NCI-H1105 treated with DMSO at 0.1 percent for 48 hours (cell line): ENCODE measurements at regions not wholly inside any gene's neighbourhood (a gene's known extent, or its start where the extent isn't known, plus 50 kb on each side); places are given as distances from the start of the nearest gene placed in this dataset.

Source experiments
- DNase-seq: peaks from one replicate; lab custom pipeline; 2025; lab: John Stamatoyannopoulos, UW

DNA sequence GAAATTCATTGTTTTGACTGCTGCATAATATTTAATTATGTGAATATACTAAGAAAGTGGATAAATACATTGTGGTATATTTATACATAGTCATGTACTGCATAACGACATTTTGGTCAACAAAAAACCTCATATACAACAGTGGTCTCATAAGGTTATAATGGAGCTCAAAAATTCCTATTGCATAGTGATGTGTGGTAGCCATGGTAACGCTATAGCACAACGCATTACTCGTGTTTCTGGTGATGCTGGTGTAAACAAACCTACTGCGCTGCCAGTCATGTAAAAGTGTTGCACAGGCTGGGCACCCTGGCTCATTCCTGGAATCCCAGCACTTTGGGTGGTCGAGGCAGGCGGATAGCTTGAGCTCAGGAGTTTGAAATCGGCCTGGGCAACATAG, 52.6 kb upstream of the NHLH2 start:
- no peak for DNase-seq

DNA sequence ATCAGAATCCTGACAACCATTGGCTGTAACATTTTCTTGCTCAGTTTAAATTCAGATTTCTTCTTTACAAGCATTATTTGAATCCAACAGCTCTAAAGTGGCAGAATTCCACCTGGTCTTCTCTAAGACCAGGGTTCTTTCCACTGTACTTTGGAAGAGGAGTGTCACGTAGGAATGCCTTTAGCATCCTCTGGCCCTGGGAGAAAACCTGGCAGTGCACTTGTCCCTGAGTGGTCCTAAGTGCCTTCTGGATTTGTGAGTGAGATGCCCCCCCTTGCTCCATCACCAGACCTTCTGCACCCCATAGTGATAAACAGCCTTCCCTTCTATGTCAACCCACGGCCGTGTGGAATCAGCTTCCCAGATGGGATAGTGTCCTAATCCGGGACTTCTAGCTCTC, 57.1 kb upstream of the NHLH2 start:
- DNase-seq, result no peak

DNA sequence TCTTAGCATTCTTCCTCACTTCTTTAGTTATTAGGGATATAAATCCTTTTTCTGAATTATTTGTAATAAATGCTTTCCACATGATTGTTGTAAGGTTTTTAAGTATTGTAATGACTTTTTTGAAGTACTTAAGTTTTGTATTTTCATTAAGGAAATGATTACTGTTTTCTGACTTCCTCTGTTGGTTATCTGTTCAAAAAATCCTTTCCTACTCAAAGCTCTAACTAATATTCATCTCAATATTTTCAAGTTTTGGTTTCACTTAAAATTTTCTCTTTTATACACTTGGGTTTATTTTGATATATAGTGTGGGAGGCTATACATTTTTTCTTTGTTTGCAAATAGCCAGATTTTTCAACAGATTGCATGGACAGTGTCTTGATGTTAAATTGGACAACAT, 59.9 kb upstream of the NHLH2 start:
- no peak for DNase-seq

DNA sequence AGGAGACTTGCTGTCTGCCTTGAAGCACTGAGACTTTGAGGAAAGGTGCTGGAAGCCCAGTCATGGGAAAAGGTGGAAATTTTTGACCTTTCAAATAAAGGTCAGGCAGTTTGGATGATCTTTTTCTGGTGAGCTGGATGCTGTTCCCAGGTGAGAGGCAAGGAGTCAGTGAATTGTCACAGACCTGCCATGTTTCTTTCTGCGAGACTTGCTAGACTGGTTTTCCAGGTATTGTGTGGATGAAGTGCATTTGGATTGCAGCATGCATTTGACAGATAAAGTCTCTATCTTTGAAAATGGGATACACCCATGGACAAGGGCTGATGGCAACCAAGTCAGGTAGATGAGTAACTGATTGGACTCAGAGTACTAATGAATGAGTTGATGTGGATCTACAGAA, 65.7 kb upstream of the NHLH2 start:
- no peak for DNase-seq

DNA sequence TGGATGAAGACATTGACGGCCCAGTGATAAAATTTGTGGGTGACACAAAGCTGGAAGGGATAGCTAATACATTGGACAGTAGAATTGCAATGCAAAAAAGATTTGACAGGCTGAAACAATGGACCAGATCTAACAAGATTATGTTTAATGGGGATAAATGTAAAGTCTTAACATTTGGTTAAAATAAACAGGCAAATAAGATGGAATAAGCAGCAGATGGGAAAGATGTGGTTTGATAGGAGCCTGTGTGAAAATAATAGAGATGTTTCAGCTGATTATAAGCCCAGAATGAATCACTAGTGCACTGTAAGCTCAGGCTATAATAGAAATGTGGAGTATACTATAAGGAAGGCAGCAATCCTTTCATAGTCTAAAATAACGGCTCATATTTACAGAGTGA, 66.2 kb upstream of the NHLH2 start:
- no peak for DNase-seq

DNA sequence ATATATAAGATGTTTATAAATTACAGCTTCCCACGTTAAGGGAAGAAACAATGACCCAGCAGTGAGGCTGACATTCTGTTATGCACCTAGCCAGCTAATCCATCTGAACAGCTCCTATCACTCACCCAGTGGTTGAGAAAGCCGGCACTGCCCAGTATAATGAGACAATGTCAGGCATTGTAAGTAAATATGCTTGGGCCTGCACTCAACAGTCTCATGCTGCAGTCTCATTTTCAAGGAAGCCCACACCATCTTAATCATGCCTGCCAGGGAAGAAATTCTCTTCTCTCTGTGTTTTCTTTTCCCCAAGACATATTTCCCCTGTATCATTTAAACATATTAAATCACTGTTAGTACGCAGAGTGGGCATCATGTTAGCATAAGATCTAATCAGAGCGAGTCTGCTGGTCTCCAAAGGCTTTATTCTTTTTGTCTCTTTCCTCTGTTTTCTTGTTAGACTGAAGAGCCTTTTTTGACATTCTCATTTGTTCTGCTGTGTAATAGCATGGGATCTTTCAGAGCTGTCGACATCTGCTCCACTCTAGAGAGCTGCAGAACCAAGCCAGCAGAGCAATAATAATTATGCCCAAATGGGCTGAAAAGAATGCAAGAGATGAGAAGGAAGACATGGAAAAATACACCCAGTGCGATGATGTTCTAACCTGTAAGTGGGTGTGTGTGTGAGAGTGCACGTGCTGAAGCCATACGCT, 67.6 kb upstream of the SLC22A15 start:
- DNase-seq, result no peak

DNA sequence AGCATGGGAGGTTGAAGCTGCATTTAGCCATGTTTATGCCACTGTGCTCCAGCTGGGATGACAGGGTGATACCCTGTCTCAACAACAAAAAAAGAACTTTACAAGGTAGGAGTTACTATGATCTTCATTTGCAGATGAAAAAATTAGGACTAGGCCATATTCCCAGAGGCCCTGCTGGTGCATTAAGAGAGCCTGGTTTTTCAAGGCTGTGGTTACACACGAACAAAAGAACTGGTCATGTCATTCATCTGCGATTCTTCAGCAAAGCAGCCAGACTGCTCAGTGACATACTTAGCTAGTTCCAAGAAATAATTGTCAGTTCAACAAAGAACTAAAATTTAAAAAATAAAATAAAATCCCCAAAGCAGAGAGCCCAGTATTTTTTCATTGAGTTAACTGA, 66.1 kb upstream of the SLC22A15 start:
- DNase-seq, result no peak

DNA sequence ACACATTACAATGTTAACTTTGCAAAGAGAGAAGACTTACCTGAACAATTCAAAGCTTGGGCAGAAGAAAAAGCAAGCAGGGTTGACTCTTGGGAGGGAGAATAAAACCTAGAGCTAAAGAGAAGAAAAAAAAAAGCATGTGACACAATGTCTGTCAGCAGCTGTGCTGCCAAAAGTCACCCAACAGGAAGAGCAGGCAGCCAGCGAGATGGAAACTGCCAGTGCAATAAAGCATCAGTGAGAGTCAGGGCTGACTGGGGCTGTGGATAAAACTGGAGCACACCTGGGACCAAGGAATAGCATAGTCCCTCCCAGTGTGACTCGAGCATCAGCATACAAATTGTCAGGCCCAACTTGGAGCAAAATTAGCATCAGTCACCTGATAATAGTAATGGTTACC, 65.0 kb upstream of the SLC22A15 start:
- no peak for DNase-seq

DNA sequence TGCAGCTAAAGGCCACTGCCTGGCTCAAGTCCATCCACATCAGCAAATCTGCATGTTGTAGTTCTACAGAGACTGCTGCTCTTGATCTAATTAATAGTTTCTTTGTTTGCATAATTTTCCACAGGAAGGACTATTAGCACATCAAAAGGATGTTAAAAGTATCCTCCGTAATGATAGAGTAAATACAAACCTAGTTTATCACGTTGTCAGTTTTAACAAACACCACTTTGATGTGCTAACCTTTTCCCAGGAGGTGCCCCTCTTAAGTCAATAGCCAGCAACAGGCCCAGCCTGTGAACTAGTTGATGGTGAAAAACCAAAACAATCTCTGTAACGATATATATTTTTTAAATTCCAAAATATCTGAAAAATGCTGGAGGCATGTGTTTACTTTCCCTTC, 64.2 kb upstream of the SLC22A15 start:
- DNase-seq, result peak; percentile 15

DNA sequence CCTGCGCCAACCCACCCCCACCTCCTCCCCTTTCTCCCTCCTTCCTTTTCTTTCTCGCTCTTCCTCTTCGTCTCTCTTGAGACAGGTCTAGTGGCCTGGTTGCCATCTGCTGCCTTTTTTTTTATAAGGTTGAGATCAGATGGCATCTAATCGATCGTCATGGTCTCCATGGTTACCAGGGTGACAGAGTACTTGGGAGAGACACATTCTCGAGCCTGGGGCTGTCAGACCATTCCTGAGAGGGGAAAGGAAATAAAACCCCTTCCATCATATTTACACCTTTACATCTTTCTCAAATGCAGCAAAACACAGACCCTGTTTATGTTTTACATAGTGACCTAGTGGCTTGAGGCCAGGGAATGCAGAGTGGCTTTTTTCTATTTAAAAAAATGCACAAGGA, 53.5 kb upstream of the SLC22A15 start:
- no peak for DNase-seq

DNA sequence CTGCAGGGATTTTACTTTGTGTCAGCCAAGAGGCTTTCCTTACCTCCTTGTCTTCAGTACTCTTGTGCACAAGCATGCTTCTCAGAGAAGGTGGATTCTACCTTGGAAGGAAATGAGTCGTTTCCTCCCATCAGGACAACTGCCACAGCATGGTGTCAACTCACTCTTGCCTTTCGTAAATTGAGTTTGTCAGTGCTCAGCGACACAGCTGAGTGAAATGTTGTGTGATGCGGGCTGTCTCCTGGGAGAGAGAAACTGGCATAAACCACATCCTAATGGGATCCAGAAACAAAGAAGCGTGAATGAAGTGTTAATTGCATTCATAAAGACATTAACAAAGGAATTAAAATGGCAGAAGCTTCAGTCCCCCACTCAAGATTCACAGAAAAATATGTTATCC, 51.5 kb upstream of the SLC22A15 start:
- DNase-seq, result no peak

DNA sequence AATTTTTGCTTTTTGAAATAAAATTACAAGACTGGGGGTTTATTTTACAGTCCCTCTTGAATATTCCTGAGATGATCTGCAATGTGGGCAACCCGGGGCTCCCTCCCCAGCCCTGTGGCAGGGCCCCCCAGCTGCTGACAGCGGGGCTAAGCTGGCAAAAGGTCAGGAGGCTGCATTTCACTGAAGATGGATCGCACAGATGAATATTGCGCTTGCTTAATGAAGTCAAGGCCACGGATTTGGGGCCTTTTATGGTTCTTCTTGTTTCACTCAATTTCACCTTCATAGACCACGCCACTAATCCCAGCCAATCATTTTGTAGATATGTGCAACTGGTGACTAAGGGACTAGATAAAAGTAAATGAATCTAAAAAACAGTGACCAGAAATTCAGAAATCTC, 50.8 kb upstream of the SLC22A15 start:
- DNase-seq, result no peak
